Lower leg skin (tissue), 4 donors: ENCODE measurements at regions not wholly inside any gene's neighbourhood (a gene's known extent, or its start where the extent isn't known, plus 50 kb on each side); places are given as distances from the start of the nearest gene placed in this dataset.

Experiments used
- DNase-seq, 2 donors: peaks; one replicate each; pipeline ENCODE4 v3.0.0-alpha.2; 2019; ENCODE audit warnings: low spot score in 2 of 2
- H3K4me3 ChIP-seq: fragments of 200-600 bp; sonication (generic); 2 replicates; pipeline ENCODE4 v1.5.1; 2017; ENCODE audit warnings: mild to moderate bottlenecking, low read depth; ENCODE audit not compliant: poor library complexity, severe bottlenecking
- CTCF ChIP-seq, 3 donors: fragments of 450-650 bp; IDR thresholded peaks; one replicate each; pipeline ENCODE4 v1.5.1; 2016; ENCODE audit warnings: antibody characterized with exemption in 3 of 3, mild to moderate bottlenecking in 3 of 3, moderate library complexity in 2 of 3
- POLR2A ChIP-seq, 2 donors: fragments of 450-650 bp; IDR thresholded peaks; one replicate each; pipeline ENCODE4 v1.6.1; 2016 to 2017; ENCODE audit warnings: antibody characterized with exemption in 2 of 2, mild to moderate bottlenecking in 1 of 2, moderate library complexity in 1 of 2
- WGBS, 2 donors: methylation state at CpG; one replicate each; pipeline ENCODE4 v1.1.5; 2018; 5-methylcytosine and 5-hydroxymethylcytosine counted together
- intact Hi-C: fragments of 100-400 bp; cut with DNase I; formaldehyde crosslinking; loops from one replicate; pipeline ENCODE4 v1.15.0; 2023; ENCODE audit warnings: low total_unique reads

DNA sequence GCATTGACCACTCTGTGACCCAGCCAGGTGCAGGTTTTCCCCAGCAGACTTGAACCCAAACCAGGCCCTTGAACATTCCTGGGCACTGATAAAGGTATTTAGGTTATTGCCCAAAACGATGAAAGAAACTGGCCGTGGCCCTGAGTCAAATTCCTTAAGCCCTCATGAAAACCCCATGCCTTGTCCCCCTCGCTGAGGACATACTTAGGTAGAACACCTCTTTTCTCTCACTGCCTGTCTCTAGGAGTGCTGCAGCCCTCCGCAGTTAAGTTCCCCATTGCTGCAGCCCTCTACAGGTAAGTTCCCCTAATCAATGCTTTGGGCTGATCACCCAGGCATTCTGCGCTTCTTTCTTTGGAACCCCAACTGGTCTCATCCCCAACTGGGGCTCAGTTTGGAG, 961.6 kb downstream of the TBC1D22A start:
- DNase-seq, result no peak
- intact Hi-C loops, result no loop called here
- TF ChIP-seq POLR2A (IDR thresholded peaks at IDR 0.05), result no peak
- no peak for TF ChIP-seq CTCF (IDR thresholded peaks at IDR 0.05)
- H3K4me3 ChIP-seq, result no peak overlapping the region
- 76 to 84% methylated on average over 5 of the region's 5 CpGs for WGBS, 2 donors

DNA sequence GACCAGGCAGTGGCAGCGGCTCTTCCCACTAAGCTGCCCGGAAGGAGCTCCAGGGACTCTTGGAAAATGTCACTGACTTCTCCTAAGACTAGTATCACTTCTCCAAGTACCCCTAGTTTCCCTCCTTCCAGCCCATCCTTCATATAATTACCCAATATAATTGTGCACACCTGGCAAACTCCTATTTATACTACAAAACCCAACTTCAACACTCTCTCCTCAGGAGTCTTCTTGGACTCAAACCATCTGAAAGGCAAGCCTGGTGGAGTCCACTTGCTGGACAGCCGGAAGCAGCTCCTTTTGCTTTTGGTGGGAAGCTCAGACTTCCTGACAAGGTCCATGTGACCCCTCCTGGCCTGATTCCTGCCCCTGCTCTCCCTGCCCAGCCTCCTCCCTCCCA, 955.9 kb downstream of the TBC1D22A start:
- DNase-seq, result no peak
- TF ChIP-seq CTCF (IDR thresholded peaks at IDR 0.05) (no peak), POLR2A (IDR thresholded peaks at IDR 0.05) (no peak)
- intact Hi-C loops, result loop anchor here (10.0 kb wide), 1 partner anchor 134 kb away; no protein-coding TSS in a partner anchor
- H3K4me3 ChIP-seq, result no peak overlapping the region
- 84 to 93% methylated on average over 3 of the region's 3 CpGs for WGBS, 2 donors

DNA sequence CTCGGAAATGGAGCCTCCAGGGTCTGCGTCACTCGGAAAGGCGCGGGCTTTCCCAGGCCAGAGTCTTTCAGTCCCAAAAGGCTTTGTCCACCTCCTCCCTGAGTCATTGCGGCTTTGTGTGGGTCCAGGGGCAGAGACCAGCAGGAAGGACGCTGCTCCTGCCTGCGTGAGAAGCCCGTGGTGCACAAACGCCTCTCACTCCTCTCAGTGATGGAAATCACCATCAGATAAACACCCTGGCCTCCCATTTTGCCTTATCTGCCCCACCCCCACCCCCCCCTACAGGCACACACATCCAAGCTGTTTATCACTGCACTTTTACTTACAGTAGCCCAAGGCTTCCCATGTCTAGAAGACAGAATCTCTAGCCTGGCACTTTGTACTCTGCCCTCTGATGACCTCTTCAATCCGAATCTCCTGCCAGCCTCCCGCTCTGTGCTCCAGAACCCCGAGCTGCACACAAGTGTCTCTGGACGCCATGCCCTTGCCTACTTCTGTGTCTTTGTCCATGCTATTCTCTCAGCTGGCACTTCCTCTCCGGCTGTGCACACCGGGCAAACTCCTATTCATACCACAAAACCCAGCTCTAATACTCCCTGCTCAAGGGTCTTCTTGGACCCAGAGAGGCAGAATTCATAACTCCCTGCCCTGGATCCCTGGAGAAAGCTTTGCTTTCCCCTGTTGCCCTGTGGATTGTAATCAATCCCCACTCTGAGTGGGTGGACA, 954.6 kb downstream of the TBC1D22A start:
- intact Hi-C loops, result loop anchor here (10.0 kb wide), 1 partner anchor 132 kb away; no protein-coding TSS in a partner anchor
- no peak overlapping the region for H3K4me3 ChIP-seq
- DNase-seq, result no peak
- TF ChIP-seq POLR2A (IDR thresholded peaks at IDR 0.05), result no peak
- TF ChIP-seq CTCF (IDR thresholded peaks at IDR 0.05), result no peak
- WGBS, 2 donors, result 84% methylated on average over 15 to 16 of the region's 16 CpGs

- 86% methylated on average over 18 of the region's 18 CpGs for WGBS, 2 donors
- intact Hi-C loops, result loop anchor here (10.0 kb wide), 1 partner anchor 131 kb away; no protein-coding TSS in a partner anchor
- H3K4me3 ChIP-seq, result no peak overlapping the region
- TF ChIP-seq CTCF (IDR thresholded peaks at IDR 0.05), result no peak
- TF ChIP-seq POLR2A (IDR thresholded peaks at IDR 0.05), result no peak
- DNase-seq, result no peak
Observed at GRCh38 chr22:47715866-47716578, 953.6 kb downstream of the TBC1D22A start.

GRCh38 chr22:47713941-47714340, 951.5 kb downstream of the TBC1D22A start:
- no peak overlapping the region for H3K4me3 ChIP-seq
- TF ChIP-seq CTCF (IDR thresholded peaks at IDR 0.05), result no peak
- no peak for TF ChIP-seq POLR2A (IDR thresholded peaks at IDR 0.05)
- intact Hi-C loops, result loop anchor here (10.0 kb wide), 1 partner anchor 129 kb away; no protein-coding TSS in a partner anchor
- 66 to 74% methylated on average over 8 to 10 of the region's 10 CpGs for WGBS, 2 donors
- DNase-seq, result no peak
